H1 (cell line): ENCODE measurements at regions not wholly inside any gene's neighbourhood (a gene's known extent, or its start where the extent isn't known, plus 50 kb on each side); places are given as distances from the start of the nearest gene placed in this dataset.

Experiments used
- CTCF ChIA-PET: fragments of 300-600 bp; sonication (Branson Sonifier 250); formaldehyde crosslinking; loops from one replicate; lab custom pipeline; 2021; ENCODE audit not compliant: partially characterized antibody; lab: Charles Lee
- POLR2A ChIA-PET: fragments of 300-600 bp; sonication (Branson Sonifier 250); formaldehyde crosslinking; loops from one replicate; lab custom pipeline; 2021; ENCODE audit warnings: inconsistent platforms; ENCODE audit not compliant: partially characterized antibody; lab: Charles Lee
- DNase-seq, 2 experiments: peaks; one replicate each; pipeline versions ENCODE4 v3.0.0 to v3.0.0-alpha.2; 2010 to 2022; ENCODE audit warnings: low spot score in 2 of 2, low read depth in 1 of 2, mixed read lengths in 1 of 2
- FAIRE-seq: peaks from 2 replicates; lab custom pipeline; 2011; peaks lifted over from hg19 to GRCh38; lab: Jason Lieb, UNC
- H2AFZ ChIP-seq: 2 replicates; pipeline ENCODE4 v1.8.1; 2012; ENCODE audit warnings: low read length, inconsistent platforms
- H2AK5ac ChIP-seq: 2 replicates; pipeline ENCODE4 v1.6.1; 2013; ENCODE audit warnings: low read depth, low read length
- H2BK120ac ChIP-seq: replicated peaks from 2 replicates; pipeline ENCODE3; 2013; ENCODE audit warnings: low read depth, low read length, inconsistent platforms
- H2BK12ac ChIP-seq: 2 replicates; pipeline ENCODE4 v1.6.1; 2013; ENCODE audit warnings: low read depth, low read length
- H2BK15ac ChIP-seq: 2 replicates; pipeline ENCODE4 v1.6.1; 2013; ENCODE audit warnings: low read length
- H2BK20ac ChIP-seq: 2 replicates; pipeline ENCODE4 v1.6.1; 2013; ENCODE audit warnings: low read length
- H2BK5ac ChIP-seq: 2 replicates; pipeline ENCODE4 v1.6.1; 2013; ENCODE audit warnings: low read depth, low read length
- H3K14ac ChIP-seq: 2 replicates; pipeline ENCODE4 v1.6.1; 2013; ENCODE audit warnings: inconsistent platforms; ENCODE audit not compliant: insufficient read length
- H3K18ac ChIP-seq: 2 replicates; pipeline ENCODE4 v1.6.1; 2013; ENCODE audit warnings: low read length; ENCODE audit errors: extremely low read depth
- H3K23ac ChIP-seq: 2 replicates; pipeline ENCODE4 v1.6.1; 2013; ENCODE audit warnings: inconsistent platforms; ENCODE audit not compliant: insufficient read length
- H3K23me2 ChIP-seq: 2 replicates; pipeline ENCODE4 v1.6.1; 2013; ENCODE audit warnings: low read depth, low read length
- H3K27ac ChIP-seq: 2 replicates; pipeline ENCODE4 v1.6.1; 2011; ENCODE audit warnings: low read depth, low read length, inconsistent platforms
- H3K27me3 ChIP-seq, 4 experiments: replicated peaks in 1 of 4; 1 replicate in 1 of 4; 2 replicates in 3 of 4; pipeline versions ENCODE4 v1.6.1 to v1.8.1; 2011 to 2013; ENCODE audit warnings: low read length in 3 of 4, mild to moderate bottlenecking in 3 of 4, inconsistent platforms in 2 of 4, mixed read lengths in 2 of 4, moderate library complexity in 1 of 4; ENCODE audit not compliant: control insufficient read depth in 3 of 4, insufficient read depth in 3 of 4; ENCODE audit errors: extremely low read depth in 1 of 4
- H3K36me3 ChIP-seq, 4 experiments: 2 replicates each; pipeline versions ENCODE4 v1.6.1 to v1.8.1; 2011 to 2013; ENCODE audit warnings: mild to moderate bottlenecking in 4 of 4, low read length in 3 of 4, moderate library complexity in 2 of 4, control low read depth in 1 of 4, inconsistent platforms in 1 of 4; ENCODE audit not compliant: insufficient read depth in 4 of 4, control insufficient read depth in 2 of 4
- H3K4ac ChIP-seq: replicated peaks from 2 replicates; pipeline ENCODE3; 2013; ENCODE audit warnings: low read length, low read depth, mixed read lengths, inconsistent platforms; ENCODE audit not compliant: insufficient read length
- H3K4me1 ChIP-seq, 4 experiments: replicated peaks in 1 of 4; 1 replicate in 1 of 4; 2 replicates in 3 of 4; pipeline versions ENCODE4 v1.6.1 to v1.8.1; 2011 to 2013; ENCODE audit warnings: low read length in 3 of 4, inconsistent platforms in 2 of 4, mixed read lengths in 1 of 4; ENCODE audit not compliant: insufficient read depth in 4 of 4, control insufficient read depth in 3 of 4
- H3K4me2 ChIP-seq, 2 experiments: 2 replicates each; pipeline versions ENCODE4 v1.6.1 to v1.8.1; 2011 to 2013; ENCODE audit warnings: low read depth in 2 of 2, low read length in 2 of 2, control low read depth in 1 of 2, inconsistent platforms in 1 of 2, mild to moderate bottlenecking in 1 of 2; ENCODE audit not compliant: insufficient read depth in 1 of 2
- H3K4me3 ChIP-seq, 4 experiments: fragments of 200-600, 300-600 bp in 1 of 4; sonication (generic), shearing (Covaris generic), sonication (Bioruptor Twin) in 1 of 4; 2 replicates each; pipeline versions ENCODE4 v1.5.1 to v1.8.1; 2011 to 2016; ENCODE audit warnings: low read length in 4 of 4, low read depth in 3 of 4, control low read depth in 2 of 4, inconsistent platforms in 2 of 4, mild to moderate bottlenecking in 2 of 4, mixed read lengths in 1 of 4, moderate library complexity in 1 of 4; ENCODE audit not compliant: insufficient read depth in 2 of 4; ENCODE audit errors: extremely low read depth in 1 of 4
- H3K56ac ChIP-seq: replicated peaks from 2 replicates; pipeline ENCODE3; 2013; ENCODE audit warnings: low read depth, mild to moderate bottlenecking, mixed read lengths, low read length, inconsistent platforms; ENCODE audit not compliant: insufficient read length
- H3K79me1 ChIP-seq: 2 replicates; pipeline ENCODE4 v1.6.1; 2013; ENCODE audit warnings: low read depth, low read length, control low read depth
- H3K79me2 ChIP-seq, 2 experiments: 2 replicates each; pipeline versions ENCODE4 v1.6.1 to v1.8.1; 2012 to 2013; ENCODE audit warnings: low read length in 2 of 2, mild to moderate bottlenecking in 2 of 2, inconsistent platforms in 1 of 2; ENCODE audit not compliant: insufficient read depth in 2 of 2, control insufficient read depth in 1 of 2
- H3K9ac ChIP-seq, 4 experiments: replicated peaks in 1 of 4; 1 replicate in 1 of 4; 2 replicates in 3 of 4; pipeline versions ENCODE4 v1.6.1 to v1.8.1; 2011 to 2013; ENCODE audit warnings: low read depth in 3 of 4, low read length in 3 of 4, control low read depth in 2 of 4, mild to moderate bottlenecking in 2 of 4, moderate library complexity in 2 of 4, inconsistent platforms in 1 of 4; ENCODE audit errors: extremely low read depth in 1 of 4
- H3K9me3 ChIP-seq, 2 experiments: 2 replicates each; pipeline versions ENCODE4 v1.6.1 to v1.8.1; 2012 to 2013; ENCODE audit warnings: mild to moderate bottlenecking in 2 of 2, moderate library complexity in 2 of 2, control low read depth in 1 of 2, inconsistent platforms in 1 of 2, low read depth in 1 of 2, low read length in 1 of 2, mixed read lengths in 1 of 2; ENCODE audit not compliant: insufficient read depth in 2 of 2
- H4K20me1 ChIP-seq, 2 experiments: replicated peaks in 1 of 2; 2 replicates each; pipeline versions ENCODE3 to v1.8.1; 2011 to 2013; ENCODE audit warnings: inconsistent platforms in 2 of 2, low read length in 2 of 2, mild to moderate bottlenecking in 1 of 2; ENCODE audit not compliant: insufficient read depth in 2 of 2, control insufficient read depth in 1 of 2
- H4K5ac ChIP-seq: 2 replicates; pipeline ENCODE4 v1.6.1; 2013; ENCODE audit warnings: low read length, low read depth, mixed read lengths, inconsistent platforms; ENCODE audit not compliant: insufficient read length
- H4K8ac ChIP-seq: 2 replicates; pipeline ENCODE4 v1.8.0; 2013; ENCODE audit warnings: mild to moderate bottlenecking, moderate library complexity, low read length, inconsistent platforms; ENCODE audit not compliant: insufficient read depth; ENCODE audit errors: extremely low read depth
- H4K91ac ChIP-seq: replicated peaks from 2 replicates; pipeline ENCODE3; 2013; ENCODE audit warnings: low read length, mixed read lengths, inconsistent platforms; ENCODE audit not compliant: insufficient read length
- ASH2L ChIP-seq: fragments of 200-600, 300-600 bp; sonication (generic); IDR thresholded peaks from one replicate; pipeline ENCODE4 v1.7.1; 2017; ENCODE audit warnings: low read length
- BRCA1 ChIP-seq: IDR thresholded peaks from 2 replicates; pipeline ENCODE4 v1.6.1; 2012; ENCODE audit warnings: low read depth, low read length, improper control_type of control experiment
- CBX8 ChIP-seq: fragments of 300-800, 300-1000 bp; sonication (generic); IDR thresholded peaks from 2 replicates; pipeline ENCODE4 v1.7.1; 2016; ENCODE audit warnings: low read depth, low read length, borderline replicate concordance
- E2F6 ChIP-seq: IDR thresholded peaks from 2 replicates; pipeline ENCODE4 v1.6.1; 2012; ENCODE audit warnings: inconsistent platforms
- NANOG ChIP-seq: IDR thresholded peaks from 2 replicates; pipeline ENCODE4 v1.6.1; 2011; ENCODE audit warnings: low read length, low read depth, mild to moderate bottlenecking, inconsistent platforms; ENCODE audit not compliant: insufficient read depth, poor library complexity, severe bottlenecking
- NRF1 ChIP-seq: IDR thresholded peaks from 2 replicates; pipeline ENCODE4 v1.6.1; 2011; ENCODE audit warnings: mild to moderate bottlenecking, low read depth, low read length, improper control_type of control experiment
- PHF8 ChIP-seq: fragments of 200-600 bp; sonication (generic); conservative IDR thresholded peaks from 2 replicates; pipeline ENCODE4 v1.7.1; 2012; ENCODE audit warnings: low read depth, mild to moderate bottlenecking, inconsistent platforms, low read length, moderate library complexity
- RAD21 ChIP-seq, 2 experiments: IDR thresholded peaks in 1 of 2; conservative IDR thresholded peaks in 1 of 2; 2 replicates each; pipeline ENCODE4 v1.6.1; 2011; ENCODE audit warnings: low read depth in 2 of 2, low read length in 2 of 2, improper control_type of control experiment in 1 of 2, inconsistent platforms in 1 of 2, mild to moderate bottlenecking in 1 of 2, moderate library complexity in 1 of 2
- SP1 ChIP-seq: IDR thresholded peaks from 2 replicates; pipeline ENCODE4 v1.6.1; 2011; ENCODE audit warnings: low read depth, low read length
- SP4 ChIP-seq: IDR thresholded peaks from 2 replicates; pipeline ENCODE4 v1.6.1; 2012; ENCODE audit warnings: low read length, inconsistent platforms
- TAF1 ChIP-seq: IDR thresholded peaks from 2 replicates; pipeline ENCODE4 v1.6.1; 2011; ENCODE audit warnings: mild to moderate bottlenecking, low read depth, low read length
- TAF7 ChIP-seq: optimal IDR thresholded peaks from 2 replicates; pipeline ENCODE3; 2011; ENCODE audit warnings: low read depth, mild to moderate bottlenecking, inconsistent platforms, low read length, moderate library complexity, borderline replicate concordance
- TBP ChIP-seq: IDR thresholded peaks from 2 replicates; pipeline ENCODE4 v1.6.1; 2011; ENCODE audit warnings: low read depth, low read length, improper control_type of control experiment
- TCF12 ChIP-seq: IDR thresholded peaks from 2 replicates; pipeline ENCODE4 v1.6.1; 2011; ENCODE audit warnings: low read depth, mild to moderate bottlenecking, low read length
- WGBS, 2 experiments: shearing (Covaris generic) in 1 of 2; methylation state at CpG; one replicate each; pipeline versions ENCODE4 v1.1.6 to v1.1.7; 2013 to 2015; ENCODE audit warnings: low lambda C conversion rate in 2 of 2, mixed read lengths in 2 of 2, inconsistent platforms in 1 of 2, low coverage in 1 of 2, missing lambda C conversion rate in 1 of 2; ENCODE audit not compliant: insufficient replicate concordance in 2 of 2, insufficient coverage in 1 of 2, insufficient read length in 1 of 2; ENCODE audit errors: extremely low coverage in 1 of 2, missing lambda C conversion rate in 1 of 2; 5-methylcytosine and 5-hydroxymethylcytosine counted together

DNA sequence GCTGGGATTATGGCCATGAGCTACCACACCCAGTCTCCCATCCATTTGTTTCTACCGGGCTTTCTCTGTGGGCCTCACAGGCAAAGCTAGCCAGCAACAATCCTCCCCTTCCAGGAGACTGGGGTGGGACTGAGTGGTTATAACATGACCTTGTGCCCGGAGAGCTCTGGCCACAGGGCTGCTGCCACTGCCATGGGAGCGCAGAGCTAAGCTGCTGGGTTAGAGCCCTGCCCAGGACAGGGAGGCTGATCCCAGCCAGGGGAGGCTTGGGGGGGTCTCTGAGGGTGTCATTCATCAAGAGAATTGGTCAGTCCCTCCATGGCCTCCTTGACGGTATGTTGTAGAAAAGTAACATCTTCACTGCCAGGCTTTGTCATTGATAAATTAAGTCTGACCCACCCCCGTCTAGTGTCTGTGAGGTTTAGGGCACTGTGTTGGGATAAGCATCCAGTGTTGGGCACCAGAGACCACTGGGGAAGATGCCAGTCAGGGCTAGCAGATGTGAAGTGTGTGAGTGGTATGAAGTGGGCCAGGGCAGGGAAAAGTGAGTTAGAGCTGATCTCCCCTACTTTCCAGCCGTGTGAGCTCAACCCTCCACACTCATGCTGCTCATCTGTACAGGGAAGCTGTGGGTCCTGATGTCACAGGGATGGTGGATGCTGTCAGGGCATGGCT is 368.4 kb upstream of the HS6ST1 start:
- DNase-seq (no peak), FAIRE-seq (no peak)
- H3K9ac ChIP-seq, result no peak overlapping the region
- POLR2A ChIA-PET, result no interaction called here
- H3K14ac ChIP-seq, result no peak overlapping the region
- no peak overlapping the region for H2BK5ac ChIP-seq
- no peak overlapping the region for H3K4ac ChIP-seq
- no peak overlapping the region for H2BK15ac ChIP-seq
- H3K27ac ChIP-seq, result no peak overlapping the region
- no peak overlapping the region for H2AFZ ChIP-seq
- no peaks in the 10 kb centered on the region for H3K27me3 ChIP-seq
- no peaks in the 10 kb centered on the region; a peak in 2 of 4 replicates for H3K9me3 ChIP-seq
- CTCF ChIA-PET, result interaction anchor here (1.5 kb wide), 1 partner anchor 12 kb away, joined by 3 read pairs; no protein-coding TSS in a partner anchor
- H4K20me1 ChIP-seq, result no peaks in the 10 kb centered on the region
- no peak overlapping the region for H3K4me3 ChIP-seq
- no peak overlapping the region for H4K5ac ChIP-seq
- H3K36me3 ChIP-seq, result no peaks in the 10 kb centered on the region
- no peaks in the 10 kb centered on the region for H3K79me2 ChIP-seq
- H3K23me2 ChIP-seq, result no peaks in the 10 kb centered on the region
- H3K4me2 ChIP-seq, result no peak overlapping the region
- no peak overlapping the region for H2BK20ac ChIP-seq
- H3K4me1 ChIP-seq, result peaks cover 0 to 5% (median 3%) of the 10 kb centered on the region in 4 experiments; a peak in 3 of 7 replicates
- H4K8ac ChIP-seq, result no peak overlapping the region
- H3K56ac ChIP-seq, result no peak overlapping the region
- H3K18ac ChIP-seq, result no peak overlapping the region
- 88% methylated on average over 6 of the region's 6 CpGs; no CpG with 5 or more reads in 1 of the 2 experiments for WGBS, 2 experiments
- no peaks in the 10 kb centered on the region for H3K79me1 ChIP-seq
- H2AK5ac ChIP-seq, result no peak overlapping the region
- no peak overlapping the region for H2BK12ac ChIP-seq
- H2BK120ac ChIP-seq, result no peak overlapping the region
- no peak overlapping the region for H3K23ac ChIP-seq
- H4K91ac ChIP-seq, result no peak overlapping the region
- TF ChIP-seq E2F6 (no peak), PHF8 (no peak), TAF7 (no peak), SP4 (no peak), TBP (no peak), ASH2L (no peak), TCF12 (no peak), SP1 (no peak), NANOG (no peak), BRCA1 (no peak), TAF1 (no peak), CBX8 (no peak), NRF1 (no peak), RAD21 (IDR thresholded peaks at IDR 0.05 in 1 of 2, conservative IDR thresholded peaks at IDR 0.05 in 1 of 2; ENCODE audit: low read depth in 2 of 2, low read length in 2 of 2) (no peak)
